Suppressor macrophage treated with lipopolysaccharide for 1 hour (primary cell): ENCODE measurements at regions not wholly inside any gene's neighbourhood (a gene's known extent, or its start where the extent isn't known, plus 50 kb on each side); places are given as distances from the start of the nearest gene placed in this dataset.
"Not testable (repeated sequence)": the region's sequence is repeated elsewhere in the genome, so short reads cannot be mapped to it uniquely, and the experiment has no call there.

Experiments
- DNase-seq, 3 donors: peaks; one replicate each; pipeline ENCODE4 v3.0.0-alpha.2; 2020 to 2022

GRCh38 chr13:63337041-63337440, 1921.4 kb upstream of the PCDH20 start:
- DNase-seq, result no peak

DNA sequence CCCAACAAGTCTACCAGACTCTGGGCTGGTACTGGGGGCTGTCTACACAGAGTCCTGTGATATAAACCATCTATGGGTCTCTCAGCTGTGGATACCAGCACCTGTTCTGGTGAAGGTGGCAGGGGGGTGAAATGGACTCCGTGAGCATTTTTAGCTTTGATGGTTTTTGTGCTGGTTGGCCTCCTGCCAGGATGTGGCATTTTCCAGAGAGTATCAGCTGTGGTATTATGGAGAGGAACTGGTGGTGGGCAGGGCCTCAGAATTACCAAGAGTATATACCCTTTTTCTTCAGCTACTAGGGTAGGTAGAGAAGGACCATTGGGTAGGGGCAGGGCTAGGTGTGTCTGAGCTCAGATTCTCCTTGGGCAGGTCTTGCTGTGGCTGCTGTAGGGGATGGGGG, 1920.9 kb upstream of the PCDH20 start:
- DNase-seq, result no peak

- no peak for DNase-seq
Observed at GRCh38 chr13:63327584-63327983, 1911.9 kb upstream of the PCDH20 start.

DNA sequence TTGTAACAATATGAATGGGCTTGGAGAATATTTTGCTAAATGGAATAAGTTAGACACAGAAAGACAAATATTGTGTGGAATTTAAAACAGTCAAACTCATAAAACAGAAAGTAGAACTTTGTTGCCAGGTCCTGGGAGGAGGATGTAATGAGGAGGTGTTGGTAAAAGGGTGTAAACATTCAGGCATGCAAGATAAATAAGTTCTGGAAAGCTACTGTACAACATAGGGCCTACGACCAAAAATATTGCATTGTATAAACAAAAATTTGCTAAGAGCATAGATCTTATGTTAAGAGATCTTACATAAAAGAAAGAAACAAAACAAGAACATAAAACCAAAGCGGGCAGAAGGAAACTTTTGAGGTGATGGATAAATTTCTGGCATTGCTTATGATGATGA, 1907.8 kb upstream of the PCDH20 start:
- DNase-seq, result no peak

DNA sequence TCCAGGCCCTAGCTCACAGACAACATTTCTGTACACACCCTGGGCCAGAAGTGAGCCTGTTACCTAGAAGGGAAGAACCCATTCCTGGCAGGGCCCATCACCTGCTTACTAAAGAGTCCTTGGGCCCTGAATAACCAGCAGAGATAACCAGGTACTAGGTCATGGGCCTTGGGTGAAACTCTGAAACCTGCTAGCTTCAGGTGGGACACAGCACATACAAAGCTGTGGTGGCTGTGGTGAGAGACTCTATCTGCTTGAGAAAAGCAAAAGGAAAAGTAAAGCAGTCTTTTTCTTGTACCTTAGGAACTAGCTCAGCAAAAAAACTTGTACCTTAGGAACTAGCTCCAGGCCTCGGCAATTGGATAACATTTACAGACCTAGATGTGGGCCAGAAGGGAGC, 1895.9 kb upstream of the PCDH20 start:
- DNase-seq, result no peak

- DNase-seq, result no peak
Observed at GRCh38 chr13:63308549-63309165, 1893.0 kb upstream of the PCDH20 start.

DNA sequence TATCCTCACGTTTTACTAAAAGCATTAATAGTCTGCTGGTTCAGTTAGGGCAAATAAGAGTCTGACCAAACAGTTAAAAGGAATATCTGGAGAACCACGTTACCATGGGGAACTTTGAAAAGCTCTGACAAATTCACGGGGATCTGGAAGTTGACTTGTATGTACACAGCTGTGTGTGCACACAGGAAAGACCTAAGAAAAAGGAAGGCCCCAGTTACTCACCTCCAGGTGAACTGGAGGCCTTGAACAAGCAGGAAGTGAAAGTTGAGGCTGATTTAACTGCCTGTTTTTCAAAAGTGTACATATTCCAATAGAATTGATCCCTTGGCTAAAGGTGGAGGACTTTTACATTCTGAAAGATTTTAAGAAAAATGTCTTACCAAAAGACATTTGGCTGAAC, 1891.6 kb upstream of the PCDH20 start:
- DNase-seq, result no peak

GRCh38 chr13:63305641-63306133, 1890.0 kb upstream of the PCDH20 start:
- no peak for DNase-seq

- no peak for DNase-seq
Observed at GRCh38 chr13:63304497-63304896, 1888.8 kb upstream of the PCDH20 start.

- DNase-seq, result no peak
Observed at GRCh38 chr13:63299866-63300394, 1884.3 kb upstream of the PCDH20 start.

- no peak for DNase-seq
Observed at GRCh38 chr13:63297163-63297562, 1881.5 kb upstream of the PCDH20 start.

DNA sequence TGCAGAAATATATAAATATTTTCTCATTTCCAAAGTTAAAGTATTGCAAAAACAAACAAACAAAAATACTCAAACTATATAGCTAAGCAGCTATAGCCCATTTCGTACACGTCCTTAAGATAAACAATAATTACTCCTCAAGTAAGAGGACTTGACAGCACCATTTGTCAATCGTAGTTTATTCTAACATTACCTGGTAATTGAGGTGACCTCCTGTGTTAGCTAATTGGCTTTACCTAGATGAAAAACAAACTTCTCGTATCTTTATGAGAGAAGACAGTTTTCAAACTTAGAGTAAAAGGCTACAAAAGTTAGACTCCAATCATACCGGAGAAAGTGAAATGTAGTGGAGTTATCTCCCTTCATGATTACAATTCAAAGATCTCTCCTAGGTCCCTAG, 1876.1 kb upstream of the PCDH20 start:
- no peak for DNase-seq

- DNase-seq, result no peak
Observed at GRCh38 chr13:63288576-63288975, 1872.9 kb upstream of the PCDH20 start.

GRCh38 chr13:63287926-63288325, 1872.3 kb upstream of the PCDH20 start:
- DNase-seq, result no peak

- no peak for DNase-seq
Observed at GRCh38 chr13:63285426-63285825, 1869.8 kb upstream of the PCDH20 start.

DNA sequence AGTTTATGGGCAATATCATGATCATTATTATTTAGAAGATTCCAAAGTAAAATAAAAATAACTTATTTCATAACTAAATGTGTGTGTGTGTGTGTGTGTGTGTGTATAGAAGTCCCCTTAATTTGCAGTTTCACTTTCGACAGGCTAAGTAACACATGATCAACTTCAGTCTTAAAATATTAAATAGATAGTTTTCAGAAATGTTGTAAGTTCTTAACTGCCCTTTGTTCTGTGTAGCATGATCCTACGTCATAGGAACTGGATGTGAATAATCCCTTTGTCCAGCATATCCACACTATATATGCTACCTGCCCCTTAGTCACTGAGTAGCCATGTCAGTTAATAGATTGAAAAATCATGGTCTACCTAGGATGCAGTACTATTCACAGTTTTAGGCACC, 1863.5 kb upstream of the PCDH20 start:
- no peak for DNase-seq

GRCh38 chr13:63274772-63275171, 1859.1 kb upstream of the PCDH20 start:
- no peak for DNase-seq

DNA sequence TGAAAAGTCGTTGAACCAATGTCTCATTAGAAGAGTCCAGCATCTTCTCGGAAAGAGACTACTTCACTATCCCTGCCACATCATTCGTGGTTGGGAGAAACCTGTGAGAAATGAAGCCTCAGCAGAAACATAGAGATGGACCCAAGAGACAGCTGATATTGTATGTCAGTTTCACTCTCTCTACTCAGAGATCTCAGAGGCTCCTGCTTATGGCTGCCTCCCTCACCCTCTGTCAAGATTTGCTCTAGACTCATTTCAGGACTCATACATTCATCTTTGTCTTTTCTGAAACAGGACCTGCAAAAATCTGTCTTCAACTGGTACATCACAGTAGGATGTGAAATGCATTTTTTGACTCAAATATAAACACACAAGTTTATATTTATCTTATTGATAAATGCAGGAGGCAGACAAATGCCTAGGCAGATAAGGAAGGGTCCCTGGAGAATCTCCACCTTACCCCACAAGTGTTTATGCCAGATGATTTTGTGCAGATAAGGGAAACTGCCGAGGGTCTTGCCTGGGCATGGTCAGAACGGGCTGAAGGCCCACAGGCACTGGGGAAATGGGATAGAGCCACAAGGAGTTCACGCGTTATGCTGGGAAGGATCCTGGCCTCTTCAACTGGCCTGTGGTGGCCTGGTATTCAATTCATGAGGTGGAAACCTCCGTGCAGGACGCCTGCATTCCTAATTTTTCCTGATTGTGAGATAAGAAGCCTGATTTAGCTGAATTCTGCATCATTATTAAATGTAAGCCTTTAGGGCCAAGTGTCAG, 1834.0 kb upstream of the PCDH20 start:
- DNase-seq, result no peak

GRCh38 chr13:63236667-63237396, 1821.2 kb upstream of the PCDH20 start:
- DNase-seq, result not testable (repeated sequence)

- DNase-seq, result not testable (repeated sequence)
Observed at GRCh38 chr13:63218596-63218995, 1802.9 kb upstream of the PCDH20 start.

- DNase-seq, result no peak
Observed at GRCh38 chr13:63209330-63210017, 1793.8 kb upstream of the PCDH20 start.

GRCh38 chr13:63208826-63209225, 1793.2 kb upstream of the PCDH20 start:
- no peak for DNase-seq

- DNase-seq, result no peak
Observed at GRCh38 chr13:63206461-63206860, 1790.8 kb upstream of the PCDH20 start.
